Hepatocyte (in vitro differentiated cells): ENCODE measurements at regions not wholly inside any gene's neighbourhood (a gene's known extent, or its start where the extent isn't known, plus 50 kb on each side); places are given as distances from the start of the nearest gene placed in this dataset.

Experiments used
- DNase-seq: peaks from one replicate; pipeline ENCODE4 v3.0.0-alpha.2; 2016; ENCODE audit warnings: low spot score
- H2AFZ ChIP-seq: fragments of 200-600 bp; sonication (generic); 2 replicates; pipeline ENCODE4 v1.6.0; 2016; ENCODE audit warnings: antibody characterized with exemption, mild to moderate bottlenecking
- H3K27ac ChIP-seq: fragments of 200-600 bp; sonication (generic); 2 replicates; pipeline ENCODE4 v1.5.1; 2016; ENCODE audit warnings: mild to moderate bottlenecking
- H3K27me3 ChIP-seq: fragments of 200-600 bp; sonication (generic); 2 replicates; pipeline ENCODE4 v1.6.1; 2016
- H3K36me3 ChIP-seq: fragments of 200-600 bp; sonication (generic); replicated peaks from 2 replicates; pipeline ENCODE4 v1.5.1; 2016; ENCODE audit warnings: low read depth; ENCODE audit not compliant: insufficient read depth
- H3K4me1 ChIP-seq: fragments of 200-600 bp; sonication (generic); 2 replicates; pipeline ENCODE4 v1.5.1; 2016; ENCODE audit warnings: mild to moderate bottlenecking, moderate library complexity; ENCODE audit not compliant: insufficient read depth
- H3K4me2 ChIP-seq: fragments of 200-600 bp; sonication (generic); 2 replicates; pipeline ENCODE4 v1.6.0; 2016
- H3K4me3 ChIP-seq: fragments of 200-600 bp; sonication (generic); 2 replicates; pipeline ENCODE4 v1.5.1; 2016; ENCODE audit warnings: mild to moderate bottlenecking
- H3K79me2 ChIP-seq: fragments of 200-600 bp; sonication (generic); 2 replicates; pipeline ENCODE4 v1.6.0; 2017; ENCODE audit warnings: mild to moderate bottlenecking
- H3K9me2 ChIP-seq: fragments of 200-600 bp; sonication (generic); replicated peaks from 2 replicates; pipeline ENCODE4 v1.6.0; 2017; ENCODE audit warnings: mild to moderate bottlenecking; ENCODE audit not compliant: insufficient read depth
- H3K9me3 ChIP-seq: fragments of 200-600 bp; sonication (generic); 2 replicates; pipeline ENCODE4 v1.5.1; 2016; ENCODE audit warnings: low read depth, mild to moderate bottlenecking
- H4K20me1 ChIP-seq: fragments of 200-600 bp; sonication (generic); 2 replicates; pipeline ENCODE4 v1.6.0; 2016; ENCODE audit warnings: mild to moderate bottlenecking; ENCODE audit not compliant: insufficient read depth, poor library complexity, severe bottlenecking
- CTCF ChIP-seq: fragments of 200-600 bp; sonication (generic); IDR thresholded peaks from 2 replicates; pipeline ENCODE4 v1.5.1; 2016; ENCODE audit warnings: antibody characterized with exemption, mild to moderate bottlenecking; ENCODE audit not compliant: poor library complexity
- EZH2 ChIP-seq: fragments of 200-600 bp; sonication (generic); IDR thresholded peaks from 2 replicates; pipeline ENCODE4 v1.6.1; 2016; ENCODE audit warnings: antibody characterized with exemption, mild to moderate bottlenecking, borderline replicate concordance
- EZH2phosphoT487 ChIP-seq: fragments of 200-600 bp; sonication (generic); IDR thresholded peaks from one replicate; pipeline ENCODE4 v1.6.1; 2018; ENCODE audit warnings: antibody characterized with exemption, mild to moderate bottlenecking, low read depth, moderate library complexity; ENCODE audit not compliant: unreplicated experiment, severe bottlenecking
- whole genome bisulfite sequencing: methylation state at CpG from one replicate; pipeline ENCODE4 v1.1.6; 2016; ENCODE audit warnings: low lambda C conversion rate; ENCODE audit errors: missing lambda C conversion rate; 5-methylcytosine and 5-hydroxymethylcytosine counted together

GRCh38 chr13:111886217-111886945 lies 180.6 kb upstream of the SOX1 start:
- Histone ChIP-seq H4K20me1 (no peaks in the 10 kb centered on the region), H3K36me3 (no peaks in the 10 kb centered on the region), H3K9me3 (no peaks in the 10 kb centered on the region), H3K79me2 (no peaks in the 10 kb centered on the region), H3K27ac (no peak overlapping the region), H3K9me2 (no peaks in the 10 kb centered on the region), H3K27me3 (peaks cover 31% of the 10 kb centered on the region), H2AFZ (no peak overlapping the region), H3K4me3 (no peak overlapping the region), H3K4me2 (no peak overlapping the region), H3K4me1 (no peaks in the 10 kb centered on the region)
- no peak for DNase-seq
- 80% methylated on average over 7 of the region's 7 CpGs for WGBS
- TF ChIP-seq CTCF (no peak), EZH2 (no peak), EZH2phosphoT487 (no peak)

DNA sequence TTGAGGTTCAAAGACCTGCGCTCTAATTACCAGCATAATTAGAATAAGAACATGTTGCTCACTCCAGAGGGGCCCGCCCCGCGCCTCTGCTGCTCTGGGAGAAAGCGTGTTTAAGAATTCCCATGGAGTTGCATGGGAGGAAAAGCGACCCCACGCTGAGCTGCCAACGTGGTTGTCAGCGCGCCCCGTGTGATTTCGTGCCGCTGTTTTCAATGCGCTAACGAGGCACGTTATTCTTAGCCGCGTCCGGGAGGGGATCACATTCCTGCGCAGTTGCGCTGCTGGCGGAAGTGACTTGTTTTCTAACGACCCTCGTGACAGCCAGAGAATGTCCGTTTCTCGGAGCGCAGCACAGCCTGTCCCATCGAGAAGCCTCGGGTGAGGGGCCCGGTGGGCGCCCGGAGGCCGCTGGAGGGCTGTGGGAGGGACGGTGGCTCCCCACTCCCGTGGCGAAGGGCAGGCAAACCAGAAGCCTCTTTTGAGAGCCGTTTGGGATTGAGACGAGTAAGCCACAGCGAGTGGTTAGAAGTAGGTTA lies 173.8 kb upstream of the SOX1 start:
- H3K27me3 ChIP-seq = peaks cover 57% of the 10 kb centered on the region
- under 1% methylated on average over 39 of the region's 39 CpGs for WGBS
- no peaks in the 10 kb centered on the region for H3K79me2 ChIP-seq
- H3K4me2 ChIP-seq = peak overlapping the region; percentile 84
- peak overlapping the region; percentile 84 for H2AFZ ChIP-seq
- H3K36me3 ChIP-seq = no peaks in the 10 kb centered on the region
- peak overlapping the region; percentile 30 for H3K4me3 ChIP-seq
- TF ChIP-seq EZH2phosphoT487 (peak; percentile 19), CTCF (no peak)
- peaks cover 11% of the 10 kb centered on the region for H3K4me1 ChIP-seq
- H4K20me1 ChIP-seq = no peaks in the 10 kb centered on the region
- H3K27ac ChIP-seq = no peak overlapping the region
- DNase-seq = peak; percentile 54
- no peaks in the 10 kb centered on the region for H3K9me3 ChIP-seq
- no peaks in the 10 kb centered on the region for H3K9me2 ChIP-seq

DNA sequence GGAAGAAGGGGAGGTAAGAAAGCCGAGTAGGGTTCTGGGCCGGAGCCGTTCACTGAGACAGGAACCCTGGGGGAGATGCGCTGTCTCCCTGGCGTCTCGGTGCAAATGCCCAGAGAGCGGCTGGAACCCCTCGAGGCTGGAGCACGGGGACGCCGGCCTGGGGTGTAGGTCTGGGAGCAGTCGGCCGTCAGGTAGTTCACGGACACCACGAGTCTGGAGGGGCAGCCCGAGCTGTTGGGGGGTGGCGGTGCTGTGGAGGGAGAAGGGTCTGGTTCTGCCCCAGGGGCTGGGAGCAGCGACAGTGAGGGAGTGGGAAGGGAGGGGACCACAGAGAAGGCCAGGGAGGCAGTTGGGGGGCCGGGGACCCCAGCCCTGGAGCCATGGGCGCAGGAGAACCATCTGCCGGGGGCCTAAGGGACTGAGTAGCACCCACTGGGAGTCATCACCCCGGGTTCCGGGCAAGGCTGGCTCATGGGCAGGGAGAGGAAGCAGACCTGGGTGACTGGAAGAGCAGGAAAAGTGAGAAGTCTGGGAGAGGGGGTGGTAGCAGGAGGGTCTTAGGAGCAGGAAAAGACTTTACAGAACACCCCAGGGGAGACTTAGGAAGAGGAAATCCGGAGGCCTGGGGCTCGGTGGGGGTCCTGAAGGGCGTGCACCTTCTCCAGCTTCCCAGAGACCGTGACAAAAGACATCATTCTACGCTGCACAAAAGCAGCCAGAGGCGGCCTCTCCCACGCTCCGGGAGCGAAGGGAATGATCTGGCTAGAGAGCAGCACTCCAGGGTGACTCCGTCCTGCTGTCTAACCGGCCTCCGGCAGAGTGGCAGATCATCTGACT lies 173.1 kb upstream of the SOX1 start:
- no peak for DNase-seq
- Histone ChIP-seq H3K4me1 (peaks cover 11% of the 10 kb centered on the region), H3K27ac (no peak overlapping the region), H3K4me2 (peak overlapping the region; percentile 84), H3K27me3 (peaks cover 54% of the 10 kb centered on the region), H3K4me3 (peak overlapping the region; percentile 30), H2AFZ (peak overlapping the region; percentile 84), H3K79me2 (no peaks in the 10 kb centered on the region), H3K36me3 (no peaks in the 10 kb centered on the region), H3K9me3 (no peaks in the 10 kb centered on the region), H3K9me2 (no peaks in the 10 kb centered on the region), H4K20me1 (no peaks in the 10 kb centered on the region)
- 17% methylated on average over 29 of the region's 35 CpGs for WGBS
- TF ChIP-seq EZH2phosphoT487 (no peak), CTCF (no peak), EZH2 (no peak)
